SK-N-SH (cell line): ENCODE measurements at regions not wholly inside any gene's neighbourhood (a gene's known extent, or its start where the extent isn't known, plus 50 kb on each side); places are given as distances from the start of the nearest gene placed in this dataset.

Experiments
- CHD2 ChIP-seq: fragments of 150-350 bp; IDR thresholded peaks from 2 replicates; pipeline ENCODE4 v1.6.1; 2018; ENCODE audit warnings: low read length; ENCODE audit not compliant: partially characterized antibody
- CTCF ChIP-seq: fragments of 200-600 bp; sonication (generic); IDR thresholded peaks from 2 replicates; pipeline ENCODE4 v1.6.1; 2017; ENCODE audit warnings: antibody characterized with exemption, mild to moderate bottlenecking, moderate library complexity
- EP300 ChIP-seq, 2 experiments: IDR thresholded peaks; 2 replicates each; pipeline versions ENCODE4 v1.4.0 to v1.6.1; 2012; ENCODE audit warnings: borderline replicate concordance in 1 of 2, low read depth in 1 of 2, low read length in 1 of 2
- EZH2phosphoT487 ChIP-seq: fragments of 200-600 bp; sonication (generic); IDR thresholded peaks from 2 replicates; pipeline ENCODE4 v1.6.1; 2017; ENCODE audit warnings: low read depth, mixed run types, mild to moderate bottlenecking, antibody characterized with exemption, moderate library complexity, borderline replicate concordance
- GABPA ChIP-seq: IDR thresholded peaks from 2 replicates; pipeline ENCODE4 v1.4.0; 2012; ENCODE audit warnings: low read depth, mild to moderate bottlenecking
- IRF3 ChIP-seq: fragments of 150-350 bp; IDR thresholded peaks from 2 replicates; pipeline ENCODE4 v1.6.1; 2016; ENCODE audit warnings: mild to moderate bottlenecking, low read depth, low read length
- MXI1 ChIP-seq: IDR thresholded peaks from 2 replicates; pipeline ENCODE4 v1.6.1; 2012; ENCODE audit warnings: mild to moderate bottlenecking, low read depth, low read length, improper control_type of control experiment
- NFIC ChIP-seq: IDR thresholded peaks from 2 replicates; pipeline ENCODE4 v1.4.0; 2012; ENCODE audit warnings: borderline replicate concordance
- POLR2AphosphoS5 ChIP-seq: IDR thresholded peaks from 2 replicates; pipeline ENCODE4 v1.6.1; 2012; ENCODE audit warnings: low read depth, low read length
- RAD21 ChIP-seq: IDR thresholded peaks from 2 replicates; pipeline ENCODE4 v1.6.1; 2012; ENCODE audit warnings: mild to moderate bottlenecking, low read length
- SIN3A ChIP-seq: IDR thresholded peaks from 2 replicates; pipeline ENCODE4 v1.6.1; 2012; ENCODE audit warnings: low read depth, mild to moderate bottlenecking, low read length, moderate library complexity, borderline replicate concordance
- SMC3 ChIP-seq: IDR thresholded peaks from 2 replicates; pipeline ENCODE4 v1.6.1; 2012; ENCODE audit warnings: low read depth, low read length, improper control_type of control experiment
- USF2 ChIP-seq: fragments of 150-350 bp; IDR thresholded peaks from 2 replicates; pipeline ENCODE4 v1.6.1; 2017; ENCODE audit warnings: antibody characterized with exemption, low read length, low read depth, borderline replicate concordance
- YY1 ChIP-seq: IDR thresholded peaks from 2 replicates; pipeline ENCODE4 v1.4.0; 2012; ENCODE audit warnings: low read depth, mild to moderate bottlenecking

GRCh38 chr17:5830921-5831320 lies 239.3 kb upstream of the WSCD1 start:
- TF ChIP-seq SMC3 (no peak), IRF3 (no peak), POLR2AphosphoS5 (no peak), CTCF (no peak), MXI1 (no peak), USF2 (no peak), YY1 (no peak), NFIC (no peak), EP300 (IDR thresholded peaks at IDR 0.05; ENCODE audit: borderline replicate concordance in 1 of 2, low read depth in 1 of 2, low read length in 1 of 2) (no peak), RAD21 (no peak), CHD2 (no peak), EZH2phosphoT487 (no peak), SIN3A (no peak), GABPA (no peak)
